H1 (cell line): ENCODE measurements at regions not wholly inside any gene's neighbourhood (a gene's known extent, or its start where the extent isn't known, plus 50 kb on each side); places are given as distances from the start of the nearest gene placed in this dataset.

Experiments used
- CTCF ChIA-PET: fragments of 300-600 bp; sonication (Branson Sonifier 250); formaldehyde crosslinking; loops from one replicate; lab custom pipeline; 2021; ENCODE audit not compliant: partially characterized antibody; lab: Charles Lee
- POLR2A ChIA-PET: fragments of 300-600 bp; sonication (Branson Sonifier 250); formaldehyde crosslinking; loops from one replicate; lab custom pipeline; 2021; ENCODE audit warnings: inconsistent platforms; ENCODE audit not compliant: partially characterized antibody; lab: Charles Lee
- DNase-seq, 2 experiments: peaks; one replicate each; pipeline versions ENCODE4 v3.0.0 to v3.0.0-alpha.2; 2010 to 2022; ENCODE audit warnings: low spot score in 2 of 2, low read depth in 1 of 2, mixed read lengths in 1 of 2
- FAIRE-seq: peaks from 2 replicates; lab custom pipeline; 2011; peaks lifted over from hg19 to GRCh38; lab: Jason Lieb, UNC
- H2AFZ ChIP-seq: 2 replicates; pipeline ENCODE4 v1.8.1; 2012; ENCODE audit warnings: low read length, inconsistent platforms
- H2AK5ac ChIP-seq: 2 replicates; pipeline ENCODE4 v1.6.1; 2013; ENCODE audit warnings: low read depth, low read length
- H2BK120ac ChIP-seq: replicated peaks from 2 replicates; pipeline ENCODE3; 2013; ENCODE audit warnings: low read depth, low read length, inconsistent platforms
- H2BK12ac ChIP-seq: 2 replicates; pipeline ENCODE4 v1.6.1; 2013; ENCODE audit warnings: low read depth, low read length
- H2BK15ac ChIP-seq: 2 replicates; pipeline ENCODE4 v1.6.1; 2013; ENCODE audit warnings: low read length
- H2BK20ac ChIP-seq: 2 replicates; pipeline ENCODE4 v1.6.1; 2013; ENCODE audit warnings: low read length
- H2BK5ac ChIP-seq: 2 replicates; pipeline ENCODE4 v1.6.1; 2013; ENCODE audit warnings: low read depth, low read length
- H3K14ac ChIP-seq: 2 replicates; pipeline ENCODE4 v1.6.1; 2013; ENCODE audit warnings: inconsistent platforms; ENCODE audit not compliant: insufficient read length
- H3K18ac ChIP-seq: 2 replicates; pipeline ENCODE4 v1.6.1; 2013; ENCODE audit warnings: low read length; ENCODE audit errors: extremely low read depth
- H3K23ac ChIP-seq: 2 replicates; pipeline ENCODE4 v1.6.1; 2013; ENCODE audit warnings: inconsistent platforms; ENCODE audit not compliant: insufficient read length
- H3K23me2 ChIP-seq: 2 replicates; pipeline ENCODE4 v1.6.1; 2013; ENCODE audit warnings: low read depth, low read length
- H3K27ac ChIP-seq: 2 replicates; pipeline ENCODE4 v1.6.1; 2011; ENCODE audit warnings: low read depth, low read length, inconsistent platforms
- H3K27me3 ChIP-seq, 4 experiments: replicated peaks in 1 of 4; 1 replicate in 1 of 4; 2 replicates in 3 of 4; pipeline versions ENCODE4 v1.6.1 to v1.8.1; 2011 to 2013; ENCODE audit warnings: low read length in 3 of 4, mild to moderate bottlenecking in 3 of 4, inconsistent platforms in 2 of 4, mixed read lengths in 2 of 4, moderate library complexity in 1 of 4; ENCODE audit not compliant: control insufficient read depth in 3 of 4, insufficient read depth in 3 of 4; ENCODE audit errors: extremely low read depth in 1 of 4
- H3K36me3 ChIP-seq, 4 experiments: 2 replicates each; pipeline versions ENCODE4 v1.6.1 to v1.8.1; 2011 to 2013; ENCODE audit warnings: mild to moderate bottlenecking in 4 of 4, low read length in 3 of 4, moderate library complexity in 2 of 4, control low read depth in 1 of 4, inconsistent platforms in 1 of 4; ENCODE audit not compliant: insufficient read depth in 4 of 4, control insufficient read depth in 2 of 4
- H3K4ac ChIP-seq: replicated peaks from 2 replicates; pipeline ENCODE3; 2013; ENCODE audit warnings: low read length, low read depth, mixed read lengths, inconsistent platforms; ENCODE audit not compliant: insufficient read length
- H3K4me1 ChIP-seq, 4 experiments: replicated peaks in 1 of 4; 1 replicate in 1 of 4; 2 replicates in 3 of 4; pipeline versions ENCODE4 v1.6.1 to v1.8.1; 2011 to 2013; ENCODE audit warnings: low read length in 3 of 4, inconsistent platforms in 2 of 4, mixed read lengths in 1 of 4; ENCODE audit not compliant: insufficient read depth in 4 of 4, control insufficient read depth in 3 of 4
- H3K4me2 ChIP-seq, 2 experiments: 2 replicates each; pipeline versions ENCODE4 v1.6.1 to v1.8.1; 2011 to 2013; ENCODE audit warnings: low read depth in 2 of 2, low read length in 2 of 2, control low read depth in 1 of 2, inconsistent platforms in 1 of 2, mild to moderate bottlenecking in 1 of 2; ENCODE audit not compliant: insufficient read depth in 1 of 2
- H3K4me3 ChIP-seq, 4 experiments: fragments of 200-600, 300-600 bp in 1 of 4; sonication (generic), shearing (Covaris generic), sonication (Bioruptor Twin) in 1 of 4; 2 replicates each; pipeline versions ENCODE4 v1.5.1 to v1.8.1; 2011 to 2016; ENCODE audit warnings: low read length in 4 of 4, low read depth in 3 of 4, control low read depth in 2 of 4, inconsistent platforms in 2 of 4, mild to moderate bottlenecking in 2 of 4, mixed read lengths in 1 of 4, moderate library complexity in 1 of 4; ENCODE audit not compliant: insufficient read depth in 2 of 4; ENCODE audit errors: extremely low read depth in 1 of 4
- H3K56ac ChIP-seq: replicated peaks from 2 replicates; pipeline ENCODE3; 2013; ENCODE audit warnings: low read depth, mild to moderate bottlenecking, mixed read lengths, low read length, inconsistent platforms; ENCODE audit not compliant: insufficient read length
- H3K79me1 ChIP-seq: 2 replicates; pipeline ENCODE4 v1.6.1; 2013; ENCODE audit warnings: low read depth, low read length, control low read depth
- H3K79me2 ChIP-seq, 2 experiments: 2 replicates each; pipeline versions ENCODE4 v1.6.1 to v1.8.1; 2012 to 2013; ENCODE audit warnings: low read length in 2 of 2, mild to moderate bottlenecking in 2 of 2, inconsistent platforms in 1 of 2; ENCODE audit not compliant: insufficient read depth in 2 of 2, control insufficient read depth in 1 of 2
- H3K9ac ChIP-seq, 4 experiments: replicated peaks in 1 of 4; 1 replicate in 1 of 4; 2 replicates in 3 of 4; pipeline versions ENCODE4 v1.6.1 to v1.8.1; 2011 to 2013; ENCODE audit warnings: low read depth in 3 of 4, low read length in 3 of 4, control low read depth in 2 of 4, mild to moderate bottlenecking in 2 of 4, moderate library complexity in 2 of 4, inconsistent platforms in 1 of 4; ENCODE audit errors: extremely low read depth in 1 of 4
- H3K9me3 ChIP-seq, 2 experiments: 2 replicates each; pipeline versions ENCODE4 v1.6.1 to v1.8.1; 2012 to 2013; ENCODE audit warnings: mild to moderate bottlenecking in 2 of 2, moderate library complexity in 2 of 2, control low read depth in 1 of 2, inconsistent platforms in 1 of 2, low read depth in 1 of 2, low read length in 1 of 2, mixed read lengths in 1 of 2; ENCODE audit not compliant: insufficient read depth in 2 of 2
- H4K20me1 ChIP-seq, 2 experiments: replicated peaks in 1 of 2; 2 replicates each; pipeline versions ENCODE3 to v1.8.1; 2011 to 2013; ENCODE audit warnings: inconsistent platforms in 2 of 2, low read length in 2 of 2, mild to moderate bottlenecking in 1 of 2; ENCODE audit not compliant: insufficient read depth in 2 of 2, control insufficient read depth in 1 of 2
- H4K5ac ChIP-seq: 2 replicates; pipeline ENCODE4 v1.6.1; 2013; ENCODE audit warnings: low read length, low read depth, mixed read lengths, inconsistent platforms; ENCODE audit not compliant: insufficient read length
- H4K8ac ChIP-seq: 2 replicates; pipeline ENCODE4 v1.8.0; 2013; ENCODE audit warnings: mild to moderate bottlenecking, moderate library complexity, low read length, inconsistent platforms; ENCODE audit not compliant: insufficient read depth; ENCODE audit errors: extremely low read depth
- H4K91ac ChIP-seq: replicated peaks from 2 replicates; pipeline ENCODE3; 2013; ENCODE audit warnings: low read length, mixed read lengths, inconsistent platforms; ENCODE audit not compliant: insufficient read length
- BRCA1 ChIP-seq: IDR thresholded peaks from 2 replicates; pipeline ENCODE4 v1.6.1; 2012; ENCODE audit warnings: low read depth, low read length, improper control_type of control experiment
- CHD1 ChIP-seq: IDR thresholded peaks from 2 replicates; pipeline ENCODE4 v1.6.1; 2012; ENCODE audit warnings: low read depth, low read length, improper control_type of control experiment
- JUND ChIP-seq: IDR thresholded peaks from 2 replicates; pipeline ENCODE4 v1.6.1; 2011; ENCODE audit warnings: mild to moderate bottlenecking, improper control_type of control experiment, low read length
- NRF1 ChIP-seq: IDR thresholded peaks from 2 replicates; pipeline ENCODE4 v1.6.1; 2011; ENCODE audit warnings: mild to moderate bottlenecking, low read depth, low read length, improper control_type of control experiment
- WGBS, 2 experiments: shearing (Covaris generic) in 1 of 2; methylation state at CpG; one replicate each; pipeline versions ENCODE4 v1.1.6 to v1.1.7; 2013 to 2015; ENCODE audit warnings: low lambda C conversion rate in 2 of 2, mixed read lengths in 2 of 2, inconsistent platforms in 1 of 2, low coverage in 1 of 2, missing lambda C conversion rate in 1 of 2; ENCODE audit not compliant: insufficient replicate concordance in 2 of 2, insufficient coverage in 1 of 2, insufficient read length in 1 of 2; ENCODE audit errors: extremely low coverage in 1 of 2, missing lambda C conversion rate in 1 of 2; 5-methylcytosine and 5-hydroxymethylcytosine counted together
- TF ChIP-seq, protein P1 (sequence below), 3 experiments: IDR thresholded peaks; 1 replicate in 2 of 3; 2 replicates in 1 of 3; pipeline versions ENCODE4 v1.5.1 to v1.6.1; 2011; ENCODE audit warnings: low read length in 3 of 3, mild to moderate bottlenecking in 3 of 3, inconsistent platforms in 2 of 3, low read depth in 1 of 3, moderate library complexity in 1 of 3; ENCODE audit not compliant: insufficient read depth in 1 of 3; ENCODE audit errors: control extremely low read depth in 1 of 3

DNA sequence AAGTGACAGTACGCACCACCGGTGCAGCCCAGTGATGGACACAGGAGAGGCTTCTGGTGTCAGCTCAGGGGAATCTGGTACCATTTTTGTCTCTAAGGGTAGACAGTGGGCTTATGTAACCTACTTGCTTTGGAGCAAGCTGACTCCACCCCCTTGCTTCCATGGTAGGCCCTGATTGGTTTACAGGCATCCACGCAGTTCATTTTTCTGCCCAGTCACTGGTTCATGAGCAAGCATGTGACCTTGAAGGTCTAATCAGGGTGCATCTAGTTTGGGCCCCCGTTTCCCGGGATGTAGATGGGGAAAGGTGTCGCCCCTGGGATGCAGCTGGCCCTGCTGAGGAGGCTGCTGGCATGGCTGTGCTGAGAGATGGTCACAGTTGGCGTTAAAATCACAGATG lies 244.8 kb upstream of the KCNG1 start:
- no peak overlapping the region for H3K23ac ChIP-seq
- H2AK5ac ChIP-seq, result no peak overlapping the region
- H3K4ac ChIP-seq, result no peak overlapping the region
- H3K14ac ChIP-seq, result no peak overlapping the region
- H3K79me1 ChIP-seq, result no peaks in the 10 kb centered on the region
- H3K27ac ChIP-seq, result no peak overlapping the region
- H3K4me3 ChIP-seq, result no peak overlapping the region
- no peaks in the 10 kb centered on the region for H4K20me1 ChIP-seq
- no peak overlapping the region for H3K9ac ChIP-seq
- no peak overlapping the region for H4K5ac ChIP-seq
- H2BK120ac ChIP-seq, result no peak overlapping the region
- H3K9me3 ChIP-seq, result peaks cover 17 to 19% of the 10 kb centered on the region in 2 experiments
- H3K4me2 ChIP-seq, result no peak overlapping the region
- H3K23me2 ChIP-seq, result 0 out of 2 replicates have a peak, but pooled peaks cover 1% of the 10 kb centered on the region
- H4K91ac ChIP-seq, result no peak overlapping the region
- no peak overlapping the region for H3K18ac ChIP-seq
- POLR2A ChIA-PET, result no interaction called here
- no peaks in the 10 kb centered on the region for H3K36me3 ChIP-seq
- no peaks in the 10 kb centered on the region for H3K79me2 ChIP-seq
- no peak overlapping the region for H2BK12ac ChIP-seq
- CTCF ChIA-PET, result interaction anchor here (0.7 kb wide), 1 partner anchor 51 kb away, joined by 3 read pairs; no protein-coding TSS in a partner anchor
- DNase-seq (no peak), FAIRE-seq (no peak)
- no peaks in the 10 kb centered on the region for H3K27me3 ChIP-seq
- H3K56ac ChIP-seq, result no peak overlapping the region
- no peak overlapping the region for H4K8ac ChIP-seq
- no peaks in the 10 kb centered on the region for H3K4me1 ChIP-seq
- no peak overlapping the region for H2AFZ ChIP-seq
- no peak overlapping the region for H2BK20ac ChIP-seq
- WGBS, 2 experiments, result 95% methylated on average over 7 of the region's 7 CpGs; no CpG with 5 or more reads in 1 of the 2 experiments
- no peak overlapping the region for H2BK15ac ChIP-seq
- no peak overlapping the region for H2BK5ac ChIP-seq
- TF ChIP-seq JUND, result no peak
- TF ChIP-seq CHD1, result no peak
- TF ChIP-seq, protein P1, sequence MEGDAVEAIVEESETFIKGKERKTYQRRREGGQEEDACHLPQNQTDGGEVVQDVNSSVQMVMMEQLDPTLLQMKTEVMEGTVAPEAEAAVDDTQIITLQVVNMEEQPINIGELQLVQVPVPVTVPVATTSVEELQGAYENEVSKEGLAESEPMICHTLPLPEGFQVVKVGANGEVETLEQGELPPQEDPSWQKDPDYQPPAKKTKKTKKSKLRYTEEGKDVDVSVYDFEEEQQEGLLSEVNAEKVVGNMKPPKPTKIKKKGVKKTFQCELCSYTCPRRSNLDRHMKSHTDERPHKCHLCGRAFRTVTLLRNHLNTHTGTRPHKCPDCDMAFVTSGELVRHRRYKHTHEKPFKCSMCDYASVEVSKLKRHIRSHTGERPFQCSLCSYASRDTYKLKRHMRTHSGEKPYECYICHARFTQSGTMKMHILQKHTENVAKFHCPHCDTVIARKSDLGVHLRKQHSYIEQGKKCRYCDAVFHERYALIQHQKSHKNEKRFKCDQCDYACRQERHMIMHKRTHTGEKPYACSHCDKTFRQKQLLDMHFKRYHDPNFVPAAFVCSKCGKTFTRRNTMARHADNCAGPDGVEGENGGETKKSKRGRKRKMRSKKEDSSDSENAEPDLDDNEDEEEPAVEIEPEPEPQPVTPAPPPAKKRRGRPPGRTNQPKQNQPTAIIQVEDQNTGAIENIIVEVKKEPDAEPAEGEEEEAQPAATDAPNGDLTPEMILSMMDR (IDR thresholded peaks at IDR 0.05; ENCODE audit: control extremely low read depth in 1 of 3, insufficient read depth in 1 of 3, low read depth in 1 of 3, low read length in 3 of 3), result no peak
- TF ChIP-seq NRF1, result no peak
- no peak for TF ChIP-seq BRCA1
